Heart right ventricle (tissue), 16 donors: ENCODE measurements at regions not wholly inside any gene's neighbourhood (a gene's known extent, or its start where the extent isn't known, plus 50 kb on each side); places are given as distances from the start of the nearest gene placed in this dataset.
"Not testable (repeated sequence)": the region's sequence is repeated elsewhere in the genome, so short reads cannot be mapped to it uniquely, and the experiment has no call there.

Experiments used
- ATAC-seq, 8 donors: fragments of 200-7000 bp; cut with Tn5 transposase; one replicate each; pipeline ENCODE4 v1.9.1; 2020; ENCODE audit warnings: mild to moderate bottlenecking in 8 of 8, moderate library complexity in 8 of 8, moderate number of reproducible peaks in 1 of 8
- DNase-seq, 2 donors: peaks; one replicate each; pipeline ENCODE4 v3.0.0-alpha.2; 2020
- H3K27ac ChIP-seq, 10 donors: fragments of 200-600 bp; sonication (generic) in 2 of 10; one replicate each; pipeline versions ENCODE4 v1.5.0 to v1.8.0; 2020 to 2022; ENCODE audit warnings: mild to moderate bottlenecking in 3 of 10
- H3K27me3 ChIP-seq, 7 donors: fragments of 200-600 bp; one replicate each; pipeline ENCODE4 v1.8.0; 2021 to 2022; ENCODE audit warnings: mild to moderate bottlenecking in 2 of 7
- H3K36me3 ChIP-seq, 9 donors: fragments of 200-600 bp; sonication (generic) in 1 of 9; one replicate each; pipeline versions ENCODE4 v1.5.0 to v1.8.0; 2020 to 2022; ENCODE audit warnings: mild to moderate bottlenecking in 2 of 9
- H3K4me1 ChIP-seq, 9 donors: fragments of 200-600 bp; sonication (generic) in 1 of 9; one replicate each; pipeline versions ENCODE4 v1.5.0 to v1.8.0; 2020 to 2022; ENCODE audit warnings: mild to moderate bottlenecking in 4 of 9
- H3K4me3 ChIP-seq, 10 donors: fragments of 200-600 bp; sonication (generic) in 2 of 10; one replicate each; pipeline versions ENCODE4 v1.5.0 to v1.8.0; 2020 to 2022; ENCODE audit warnings: mild to moderate bottlenecking in 7 of 10, moderate library complexity in 2 of 10
- H3K9me3 ChIP-seq, 11 donors: fragments of 200-600 bp in 10 of 11; sonication (generic) in 2 of 11; one replicate each; pipeline versions ENCODE4 v1.5.0 to v1.8.0; 2013 to 2022; ENCODE audit warnings: mild to moderate bottlenecking in 2 of 11, control low read depth in 1 of 11, moderate library complexity in 1 of 11
- WGBS, 2 donors: extraction: QIAGEN DNeasy Blood & Tissue Kit; methylation state at CpG; one replicate each; pipeline ENCODE4 v1.1.7; 2013; ENCODE audit warnings: inconsistent platforms in 1 of 2; 5-methylcytosine and 5-hydroxymethylcytosine counted together
- intact Hi-C, 10 donors: fragments of 100-400 bp; cut with DNase I; formaldehyde crosslinking; loops; one replicate each; pipeline versions ENCODE4 v1.11.1 to v1.14.2; 2022
- TF ChIP-seq, protein P1 (sequence below), 9 donors: fragments of 200-600 bp; sonication (generic) in 2 of 9; IDR thresholded peaks; one replicate each; pipeline versions ENCODE4 v1.5.0 to v1.8.0; 2021 to 2022; ENCODE audit warnings: antibody characterized with exemption in 9 of 9, mild to moderate bottlenecking in 5 of 9, moderate library complexity in 1 of 9
- donor health status: Arrhythmogenic right ventricular cardiomyopathy.
- donor health status: ischemic (EF 13 %, LVEDD 7.1; RV severe dilation, severe dysfunction).
- donor health status: healthy with polysubstance abuse.
- donor health status: DM: no; HTN: yes; CAD: no.
- donor health status: DM: no; HTN: no; CAD: no.
- donor health status: ischemic (EF 25% LVEDD 6.9; RV normal size, moderate dysfunction).
- donor health status: ischemic (EF 25% LVEDD 5.7; RV mildly dilated, moderate dysfunction).
- donor health status: healthy.
- donor health status: DM: yes; HTN: yes; CAD: no.
- donor health status: Ischemic cardiomyopathy.
- donor health status: ischemic (EF 35%, LVEDD 5.7; RV mildly dilated, moderate dysfunction).
- donor health status: nonischemic (EF 11% LVEDD 7.7; RV severe dilation, severe dysfunction).
- donor health status: DM: yes; HTN: yes; CAD: no.
- donor health status: PGD.
- donor health status: ischemic (EF 29% LVEDD 5.4; RV normal size, mild dysfunction).
- donor health status: nonischemic (EF 23%, LVEDD 6.1; RV moderate dilation, normal function).

DNA sequence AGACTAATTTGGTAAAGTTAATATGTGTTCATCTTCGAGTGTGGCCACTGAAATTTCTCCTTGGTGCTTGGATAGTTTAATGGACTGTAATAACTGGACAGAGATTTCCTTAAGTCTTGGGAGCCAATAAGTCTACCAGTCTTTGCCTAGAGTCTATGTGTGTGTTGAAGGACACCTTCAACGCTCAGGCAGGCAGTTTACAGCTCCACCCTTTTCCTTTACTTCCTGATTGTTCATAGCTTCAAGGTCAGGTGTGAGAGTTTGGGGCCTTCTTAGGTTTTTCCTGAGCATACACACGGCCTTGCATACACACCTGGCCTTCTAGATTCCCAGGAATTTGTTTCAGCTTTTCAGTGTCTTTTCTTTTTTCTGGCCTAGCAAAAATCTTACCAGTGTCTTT, 355.3 kb upstream of the AMOT start:
- Histone ChIP-seq H3K36me3 (no peaks in the 10 kb centered on the region), H3K4me1 (no peaks in the 10 kb centered on the region), H3K4me3 (no peak overlapping the region), H3K27ac (no peak overlapping the region), H3K9me3 (peaks cover 0 to 29% (median 0%) of the 10 kb centered on the region in 11 donors), H3K27me3 (no peaks in the 10 kb centered on the region)
- intact Hi-C loops: no loop called here
- TF ChIP-seq, protein P1, sequence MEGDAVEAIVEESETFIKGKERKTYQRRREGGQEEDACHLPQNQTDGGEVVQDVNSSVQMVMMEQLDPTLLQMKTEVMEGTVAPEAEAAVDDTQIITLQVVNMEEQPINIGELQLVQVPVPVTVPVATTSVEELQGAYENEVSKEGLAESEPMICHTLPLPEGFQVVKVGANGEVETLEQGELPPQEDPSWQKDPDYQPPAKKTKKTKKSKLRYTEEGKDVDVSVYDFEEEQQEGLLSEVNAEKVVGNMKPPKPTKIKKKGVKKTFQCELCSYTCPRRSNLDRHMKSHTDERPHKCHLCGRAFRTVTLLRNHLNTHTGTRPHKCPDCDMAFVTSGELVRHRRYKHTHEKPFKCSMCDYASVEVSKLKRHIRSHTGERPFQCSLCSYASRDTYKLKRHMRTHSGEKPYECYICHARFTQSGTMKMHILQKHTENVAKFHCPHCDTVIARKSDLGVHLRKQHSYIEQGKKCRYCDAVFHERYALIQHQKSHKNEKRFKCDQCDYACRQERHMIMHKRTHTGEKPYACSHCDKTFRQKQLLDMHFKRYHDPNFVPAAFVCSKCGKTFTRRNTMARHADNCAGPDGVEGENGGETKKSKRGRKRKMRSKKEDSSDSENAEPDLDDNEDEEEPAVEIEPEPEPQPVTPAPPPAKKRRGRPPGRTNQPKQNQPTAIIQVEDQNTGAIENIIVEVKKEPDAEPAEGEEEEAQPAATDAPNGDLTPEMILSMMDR (IDR thresholded peaks at IDR 0.05): no peak
- 57 to 60% methylated on average over 3 of the region's 3 CpGs for WGBS, 2 donors
- ATAC-seq (no peak), DNase-seq (no peak)

DNA sequence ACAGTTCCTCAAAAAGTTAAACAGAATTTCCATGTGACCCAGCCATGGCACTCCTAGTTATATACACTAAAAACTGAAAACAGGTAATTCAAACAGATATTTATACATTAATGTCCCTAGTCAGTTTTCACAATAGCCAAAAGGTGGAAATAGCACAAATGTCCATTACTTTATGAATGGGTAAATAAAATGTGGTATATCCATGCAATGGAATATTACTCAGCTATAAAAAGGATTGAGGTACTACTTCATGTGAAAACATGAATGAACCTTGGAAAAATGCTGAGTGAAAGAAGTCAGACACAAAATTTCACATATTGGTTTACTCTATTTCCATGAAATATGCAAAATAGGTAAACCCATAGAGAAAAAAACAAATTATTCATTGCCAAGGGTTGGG, 351.8 kb upstream of the AMOT start:
- no peaks in the 10 kb centered on the region for H3K36me3 ChIP-seq
- H3K27me3 ChIP-seq: peaks cover 0 to 8% (median 0%) of the 10 kb centered on the region in 7 donors
- no peak for ATAC-seq
- intact Hi-C loops: no loop called here
- no peaks in the 10 kb centered on the region for H3K4me1 ChIP-seq
- H3K4me3 ChIP-seq: no peak overlapping the region
- no peak for DNase-seq
- H3K9me3 ChIP-seq: peaks cover 0 to 23% (median 0%) of the 10 kb centered on the region in 11 donors
- H3K27ac ChIP-seq: no peak overlapping the region
- TF ChIP-seq, protein P1 (IDR thresholded peaks at IDR 0.05): no peak

DNA sequence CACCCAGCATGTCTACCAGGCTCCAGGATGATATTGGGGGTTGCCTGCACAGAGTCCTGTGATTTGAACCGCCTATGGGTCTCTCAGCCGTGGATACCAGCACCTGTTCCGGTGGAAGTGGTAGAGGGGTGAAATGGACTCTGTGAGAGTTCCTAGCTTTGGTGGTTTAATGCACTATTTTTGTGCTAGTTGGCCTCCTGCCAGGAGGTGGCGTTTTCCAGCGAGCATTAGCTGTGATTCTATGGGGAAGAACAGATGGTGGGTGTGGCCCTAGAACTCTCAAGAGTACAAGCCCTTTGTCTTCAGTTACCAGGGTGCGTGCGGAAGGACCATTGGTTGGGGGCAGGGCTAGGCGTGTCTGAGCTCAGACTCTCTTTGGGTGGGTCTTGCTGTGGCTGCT, 316.9 kb upstream of the AMOT start:
- H3K4me3 ChIP-seq: no peak overlapping the region
- H3K9me3 ChIP-seq: peaks cover 0 to 17% (median 0%) of the 10 kb centered on the region in 11 donors
- no peak overlapping the region for H3K27ac ChIP-seq
- TF ChIP-seq, protein P1 (IDR thresholded peaks at IDR 0.05): no peak
- 84 to 85% methylated on average over 8 of the region's 8 CpGs for WGBS, 2 donors
- H3K27me3 ChIP-seq: no peaks in the 10 kb centered on the region
- no peak for ATAC-seq
- no peaks in the 10 kb centered on the region for H3K36me3 ChIP-seq
- no peak for DNase-seq
- intact Hi-C loops: no loop called here
- H3K4me1 ChIP-seq: no peaks in the 10 kb centered on the region

DNA sequence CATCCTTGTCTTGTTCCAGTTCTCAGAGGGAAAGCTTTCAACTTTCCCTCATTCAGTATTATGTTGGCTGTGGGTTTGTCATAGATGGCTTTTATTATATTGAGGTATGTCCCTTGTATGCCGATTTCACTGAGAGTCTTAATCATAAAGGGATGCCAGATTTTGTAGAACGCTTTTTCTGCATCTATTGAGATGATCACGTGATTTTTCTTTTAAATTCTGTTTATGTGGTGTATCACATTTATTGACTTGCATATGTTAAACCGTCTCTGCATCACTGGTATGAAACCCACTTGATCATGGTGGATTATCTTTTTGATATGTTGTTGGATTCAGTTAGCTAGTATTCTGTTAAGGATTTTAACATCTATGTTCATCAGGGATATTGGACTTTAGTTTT, 313.7 kb upstream of the AMOT start:
- not testable (repeated sequence) for H3K36me3 ChIP-seq

DNA sequence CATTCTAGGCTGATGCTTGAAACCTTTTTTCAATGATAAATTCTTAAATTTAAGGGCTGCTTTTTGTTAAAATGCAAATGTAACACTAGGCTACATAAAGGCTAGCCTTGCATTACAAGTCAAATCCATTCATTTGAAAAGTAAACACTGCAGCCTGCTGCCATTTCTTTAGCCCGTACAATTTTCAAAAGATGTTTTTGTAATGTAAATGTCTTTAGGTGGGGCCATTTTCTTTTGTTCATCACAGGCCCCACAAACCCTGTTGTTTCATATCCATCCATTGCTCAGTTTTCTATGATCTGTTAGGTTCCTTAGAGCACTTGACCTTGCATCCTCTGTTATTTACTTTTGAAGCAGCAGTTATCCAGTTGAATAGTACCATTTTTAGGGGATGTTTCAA, 296.2 kb upstream of the AMOT start:
- Histone ChIP-seq H3K9me3 (peaks cover 0 to 2% (median 0%) of the 10 kb centered on the region in 11 donors), H3K4me3 (no peak overlapping the region), H3K27me3 (peaks cover 0 to 4% (median 0%) of the 10 kb centered on the region in 7 donors), H3K27ac (no peak overlapping the region), H3K4me1 (no peaks in the 10 kb centered on the region), H3K36me3 (no peaks in the 10 kb centered on the region)
- TF ChIP-seq, protein P1 (IDR thresholded peaks at IDR 0.05): no peak
- ATAC-seq: no peak
- 67 to 68% methylated on average over 1 of the region's 1 CpG for WGBS, 2 donors
- DNase-seq: no peak
- intact Hi-C loops: no loop called here

More for the DNA sequence above, 313.7 kb upstream of the AMOT start:
- 87% methylated on average over 4 of the region's 4 CpGs for WGBS, 2 donors
- H3K9me3 ChIP-seq: peaks cover 0 to 16% (median 0%) of the 10 kb centered on the region in 11 donors
- ATAC-seq, H3K4me3 ChIP-seq, H3K4me1 ChIP-seq, intact Hi-C loops, H3K27ac ChIP-seq, DNase-seq, H3K27me3 ChIP-seq: not testable (repeated sequence)
